GM19463 (cell line): ENCODE measurements at regions not wholly inside any gene's neighbourhood (a gene's known extent, or its start where the extent isn't known, plus 50 kb on each side); places are given as distances from the start of the nearest gene placed in this dataset.
A peak's percentile ranks its signal among the peaks of the same experiment; 100 is the strongest.
"Not testable (repeated sequence)": the region's sequence is repeated elsewhere in the genome, so short reads cannot be mapped to it uniquely, and the experiment has no call there.

ENCODE experiments used
- ATAC-seq: cut with Tn5 transposase; IDR thresholded peaks from one replicate; pipeline ENCODE4 v1.9.1; 2021; ENCODE audit warnings: mild to moderate bottlenecking, moderate library complexity; ENCODE audit not compliant: unreplicated experiment

DNA sequence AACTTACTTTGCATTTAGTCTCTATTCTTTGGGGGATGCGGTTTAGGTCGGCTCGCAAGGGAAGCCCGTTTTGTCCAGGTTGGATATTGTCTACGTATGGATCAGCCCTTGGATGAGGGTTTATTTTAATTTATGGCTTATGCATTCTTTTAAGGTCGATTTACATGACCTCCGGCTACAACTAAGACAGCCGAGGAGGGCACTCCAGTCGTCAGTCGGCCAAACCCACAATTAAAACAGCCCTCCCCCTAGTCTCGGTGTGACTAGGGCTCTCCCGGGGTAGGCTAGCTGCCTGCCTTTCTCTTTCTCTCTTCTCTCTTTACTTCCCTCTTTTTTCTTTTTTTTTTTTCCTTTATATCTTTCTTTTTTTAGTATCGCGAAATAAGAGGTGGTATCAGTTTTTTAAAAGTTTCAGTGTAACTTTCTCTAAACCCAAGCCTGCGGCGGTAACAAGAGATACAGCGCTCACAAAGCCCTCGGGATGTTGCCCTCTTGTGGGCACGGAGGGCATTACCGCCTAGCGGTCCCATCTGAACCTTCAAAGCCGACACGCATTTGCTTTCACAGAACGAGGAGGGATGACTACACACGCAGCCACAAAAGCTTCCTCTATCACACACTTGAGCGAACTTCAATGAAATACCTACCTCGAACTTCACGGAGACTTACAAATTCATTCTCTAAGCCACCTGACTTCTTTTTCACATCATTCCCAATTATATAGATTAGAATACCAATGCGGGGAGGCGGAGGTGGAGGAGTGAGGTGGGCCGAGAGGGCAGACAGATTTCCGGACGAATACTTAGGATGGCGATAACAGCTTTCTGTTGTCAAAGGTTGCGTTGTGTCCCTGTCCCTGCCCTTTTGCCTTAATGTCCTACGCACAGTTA lies 132.3 kb upstream of the C11orf58 start:
- peak; percentile 92 for ATAC-seq

DNA sequence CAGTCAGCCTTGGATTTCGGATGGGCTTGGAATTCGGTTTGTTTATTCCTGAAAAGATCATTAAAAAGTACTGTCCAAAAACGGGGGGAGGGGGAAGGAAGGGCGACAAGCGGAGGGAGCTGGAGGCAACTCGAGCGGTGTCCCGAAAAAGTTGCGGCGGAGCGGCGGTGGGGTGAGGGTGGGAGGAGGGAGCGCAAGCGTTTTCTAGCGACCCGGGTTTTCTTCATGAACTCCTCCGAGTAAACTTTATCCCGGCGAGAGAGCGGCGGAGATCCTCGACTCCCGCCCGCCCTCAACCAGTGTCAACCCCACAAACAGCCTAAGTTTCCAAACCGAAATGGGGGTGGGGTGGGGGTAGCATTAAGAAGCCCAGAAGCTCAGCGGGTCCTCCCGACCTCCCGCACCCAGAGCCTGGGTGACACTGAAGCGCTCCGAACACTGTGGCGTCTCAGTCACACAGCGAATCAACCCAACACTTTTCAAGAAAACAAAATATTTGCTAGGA lies 133.0 kb upstream of the C11orf58 start:
- no peak for ATAC-seq

DNA sequence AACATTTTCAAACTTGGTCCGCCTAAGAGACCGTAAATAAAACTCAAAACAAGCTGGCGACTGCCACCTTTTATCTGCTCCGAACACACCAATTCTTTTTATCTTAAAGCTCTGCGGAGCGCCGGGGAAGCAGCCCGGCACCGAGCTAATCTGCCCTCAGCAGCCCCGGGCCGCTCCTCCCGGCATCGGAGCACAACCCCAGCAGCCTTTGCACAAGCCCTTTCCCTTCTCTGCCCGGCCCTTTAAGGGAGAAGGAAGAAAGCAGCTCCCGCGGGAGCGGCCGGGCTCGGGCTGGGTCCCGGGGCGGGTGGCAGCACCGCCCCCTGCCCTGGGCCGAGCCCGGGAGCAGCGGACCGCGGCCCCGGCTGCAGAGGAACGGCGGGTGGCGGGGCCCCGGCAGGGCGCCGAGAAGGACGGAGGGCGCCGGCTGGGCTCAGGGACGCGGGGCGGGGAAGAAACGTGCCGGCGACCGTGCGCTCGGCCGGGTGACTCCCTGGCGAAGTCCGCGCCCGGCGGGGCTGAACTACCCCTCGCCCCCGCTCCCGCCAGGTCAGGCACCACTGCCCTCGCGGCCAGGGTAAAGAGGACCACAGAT lies 133.6 kb upstream of the C11orf58 start:
- no peak for ATAC-seq

DNA sequence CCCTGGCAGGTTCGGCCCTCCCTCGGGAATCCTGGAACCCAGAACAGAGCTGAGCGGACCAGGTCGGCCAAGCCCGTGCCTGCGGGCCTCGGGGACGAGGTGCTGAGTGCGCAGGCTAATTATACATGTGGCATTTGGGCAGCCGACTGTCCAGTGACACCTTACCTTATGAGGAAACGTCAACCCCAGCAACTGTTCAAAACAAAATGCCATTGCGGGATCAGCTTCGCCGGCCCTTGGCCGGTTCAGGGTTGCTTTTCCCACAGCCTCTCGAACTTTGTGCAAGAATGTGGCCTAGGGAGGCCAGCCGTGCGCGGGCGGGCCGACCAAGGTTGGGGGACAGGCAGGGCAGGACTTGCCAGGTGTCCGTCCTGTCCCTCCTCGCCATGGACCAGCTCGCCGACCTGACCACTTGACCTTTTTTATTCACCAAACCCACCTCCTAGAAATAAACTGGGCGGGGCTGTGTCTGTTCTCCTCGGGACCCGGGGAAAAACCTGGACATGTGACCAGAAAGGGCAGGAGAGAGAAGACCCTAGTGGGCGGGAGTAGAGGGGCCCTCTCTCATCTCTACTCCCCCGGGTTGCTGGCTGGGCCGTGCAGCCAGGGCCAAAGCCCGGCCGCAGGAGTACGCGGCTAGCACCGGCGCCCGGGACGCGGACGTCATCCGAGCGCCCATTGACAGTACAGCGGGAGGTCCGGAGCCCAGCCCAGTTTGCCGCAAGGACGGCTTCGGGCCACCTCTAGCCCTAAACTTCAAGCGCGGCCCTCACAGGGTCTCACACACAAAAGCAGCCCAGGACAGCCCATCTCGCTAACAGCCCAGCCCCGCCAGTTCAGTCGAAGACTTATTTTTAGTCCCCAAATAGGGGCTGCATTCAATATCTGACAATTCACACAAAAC lies 134.3 kb upstream of the C11orf58 start:
- no peak for ATAC-seq

DNA sequence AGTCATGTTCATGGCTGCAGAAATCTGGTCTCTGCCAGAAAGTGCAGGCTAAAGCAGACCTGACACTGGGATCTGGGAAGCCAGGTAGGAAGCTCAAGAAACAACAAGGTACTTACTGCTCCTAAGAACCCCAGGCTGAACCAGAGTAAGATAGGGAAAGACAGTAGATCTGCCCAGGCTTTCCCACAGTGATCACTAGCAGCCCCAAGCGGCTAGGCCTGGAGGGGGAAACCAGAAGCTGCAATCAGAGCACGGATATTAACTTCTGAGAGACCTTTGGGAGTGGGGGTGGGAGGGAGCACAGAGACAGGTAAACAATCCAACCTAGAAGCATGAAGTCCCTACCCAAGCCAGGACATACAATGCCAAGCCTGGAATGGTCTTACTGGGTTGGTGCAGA lies 135.2 kb upstream of the C11orf58 start:
- ATAC-seq: no peak

DNA sequence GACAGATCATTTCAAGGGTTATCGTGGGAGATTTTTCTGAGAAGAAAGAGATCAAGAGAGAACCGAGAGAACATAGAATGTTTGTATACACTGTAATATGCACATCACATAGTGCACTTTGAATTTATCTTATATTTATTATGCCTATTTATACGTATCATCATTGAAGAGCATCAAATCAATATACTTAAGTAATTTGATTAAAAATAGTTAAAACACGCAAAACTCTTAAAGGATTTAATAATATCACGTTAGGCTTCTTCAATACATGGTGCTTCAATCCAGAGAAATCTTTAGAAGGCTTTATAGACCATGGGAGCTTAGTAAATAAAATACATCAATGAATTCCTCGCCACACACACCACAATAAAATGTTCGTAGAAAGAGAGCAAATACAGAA lies 139.5 kb upstream of the C11orf58 start:
- ATAC-seq: no peak

DNA sequence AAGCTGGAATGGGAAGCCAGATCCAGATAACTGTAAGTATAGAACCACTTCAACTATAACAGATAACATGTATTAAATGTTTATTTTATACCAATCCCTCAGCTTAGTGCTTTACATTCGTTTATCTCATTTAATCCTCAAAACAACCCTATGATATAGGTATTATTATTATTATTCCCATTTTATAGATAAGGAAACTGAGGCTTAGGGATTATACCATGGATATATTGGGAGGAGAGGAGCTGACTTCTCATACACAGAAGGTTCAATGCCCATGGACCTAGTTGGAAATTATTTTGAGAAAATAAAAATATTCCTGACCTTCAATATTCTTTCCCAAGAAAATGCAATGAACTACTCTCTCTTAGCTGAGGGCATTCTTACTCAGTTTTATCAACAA lies 140.4 kb upstream of the C11orf58 start:
- no peak for ATAC-seq

DNA sequence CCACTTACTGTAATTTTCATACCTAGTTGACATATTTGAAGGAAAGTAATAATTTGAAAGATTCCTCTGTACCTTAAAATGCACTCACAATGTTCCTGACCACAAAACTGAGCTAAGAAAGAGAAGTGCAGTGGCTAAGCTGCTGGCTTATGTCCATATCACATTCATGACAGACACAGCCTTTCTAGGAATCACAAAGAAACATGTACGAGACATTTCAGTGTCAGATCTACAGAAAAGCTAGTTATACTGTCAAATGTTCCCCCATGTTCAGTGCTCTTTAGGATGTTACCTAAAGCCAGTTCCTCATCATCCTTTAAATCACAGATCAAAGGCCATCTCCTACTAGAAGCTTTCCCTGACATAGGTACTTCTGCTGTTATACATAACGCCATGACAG lies 142.2 kb upstream of the C11orf58 start:
- no peak for ATAC-seq

DNA sequence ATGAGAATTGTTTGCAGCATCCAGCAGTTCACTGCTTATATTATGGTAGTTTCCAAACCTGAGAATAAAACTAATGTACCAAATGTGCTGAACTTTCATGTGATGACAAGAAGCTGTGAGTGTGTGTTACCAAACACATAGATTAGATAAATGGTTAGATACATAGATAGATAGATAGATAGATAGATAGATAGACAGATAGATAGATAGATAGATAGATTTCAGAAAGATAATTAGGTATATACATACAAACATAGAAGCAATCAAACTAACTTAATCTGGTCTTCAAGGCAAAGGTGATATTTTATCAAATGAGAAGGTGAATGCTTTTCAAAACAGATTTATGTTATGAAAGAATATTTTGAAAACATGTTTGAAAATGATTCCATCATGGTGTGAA lies 147.3 kb upstream of the C11orf58 start:
- ATAC-seq: no peak

DNA sequence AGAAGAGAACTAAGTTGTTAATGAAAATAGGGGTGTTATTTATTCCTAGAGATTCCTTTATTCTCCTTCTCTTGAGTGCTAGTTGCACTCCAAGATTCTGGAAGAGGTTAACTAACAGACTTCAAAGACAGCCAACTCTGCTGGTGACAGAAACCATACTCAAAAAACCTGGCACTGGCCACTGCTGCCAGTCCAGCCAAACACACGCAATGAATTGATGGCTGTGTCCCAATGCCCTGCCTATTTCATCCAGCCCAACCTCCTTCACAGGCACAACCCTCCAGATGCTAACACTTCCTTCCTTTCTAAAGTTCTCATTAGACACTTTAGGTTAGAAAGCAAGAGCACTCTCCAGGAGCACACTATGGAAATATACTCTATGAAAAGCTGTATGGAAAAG lies 150.8 kb upstream of the C11orf58 start:
- ATAC-seq: no peak

DNA sequence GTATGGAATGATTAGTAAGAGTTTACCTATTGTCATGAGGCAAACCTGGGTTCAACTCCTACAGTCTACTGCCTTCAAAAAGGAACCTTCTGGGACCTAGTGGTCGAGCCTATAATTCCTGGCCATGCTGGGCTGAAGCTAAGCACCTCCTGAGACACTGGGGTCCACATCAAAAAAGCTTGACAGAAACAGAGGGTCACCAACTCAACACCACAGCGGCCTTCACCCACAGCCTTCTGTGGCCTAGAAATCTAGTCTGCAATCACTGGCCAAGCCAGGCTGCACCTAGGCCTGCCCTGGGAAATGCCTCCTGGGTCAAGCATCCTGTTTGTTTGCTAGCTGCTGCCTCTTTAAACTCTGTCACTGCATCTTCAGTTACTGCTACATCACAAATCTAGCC lies 153.9 kb upstream of the C11orf58 start:
- no peak for ATAC-seq

DNA sequence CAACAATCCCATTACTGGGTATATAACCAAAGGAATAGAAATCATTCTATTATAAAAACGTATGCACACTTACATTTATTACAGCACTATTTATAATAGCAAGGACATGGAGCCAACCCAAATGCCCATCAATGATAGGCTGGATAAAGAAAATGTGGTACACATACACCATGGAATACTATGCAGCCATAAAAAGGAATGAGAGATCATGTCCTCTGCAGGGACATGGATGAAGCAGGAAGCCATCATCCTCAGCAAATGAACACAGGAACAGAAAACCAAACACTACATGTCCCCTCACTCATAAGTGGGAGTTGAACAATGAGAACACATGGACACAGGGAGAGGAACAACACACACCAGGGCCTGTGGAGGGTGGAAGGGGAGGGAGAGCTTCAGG lies 157.4 kb upstream of the C11orf58 start:
- not testable (repeated sequence) for ATAC-seq

DNA sequence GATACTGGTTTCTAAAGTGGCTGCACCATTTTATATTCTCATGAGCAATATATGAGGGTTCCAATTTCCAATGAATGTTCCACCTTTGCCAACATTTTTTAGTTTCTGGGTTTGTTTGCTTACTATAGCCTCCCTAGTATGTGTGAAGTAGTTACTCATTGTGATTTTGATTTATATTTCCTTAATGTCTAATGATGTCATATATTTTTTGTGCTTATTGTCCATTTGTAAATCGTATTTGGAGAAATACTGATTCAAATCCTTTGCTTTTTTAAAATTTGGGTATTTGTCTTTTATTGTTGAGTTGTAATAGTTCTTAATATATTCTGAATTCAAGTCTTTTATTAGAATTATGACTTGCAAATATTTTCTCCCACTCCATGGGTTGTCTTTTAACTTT lies 161.0 kb upstream of the C11orf58 start:
- no peak for ATAC-seq

DNA sequence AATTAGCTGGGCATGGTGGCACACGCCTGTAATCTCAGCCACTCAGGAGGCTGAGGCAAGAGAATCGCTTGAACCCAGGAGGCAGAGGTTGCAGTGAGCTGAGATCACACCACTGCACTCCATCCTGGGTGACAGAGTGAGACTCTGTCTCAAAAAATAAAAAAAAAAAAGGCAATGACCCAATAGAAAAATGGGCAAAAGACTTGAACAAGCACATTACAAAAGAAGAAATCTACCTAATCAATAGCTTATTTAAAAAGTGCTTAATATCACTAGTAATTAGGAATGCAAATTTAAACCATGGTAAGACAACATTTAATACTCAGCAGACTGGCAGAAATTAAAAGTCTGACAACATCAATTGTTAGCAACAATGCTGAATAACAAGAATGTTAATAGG lies 163.6 kb upstream of the C11orf58 start:
- not testable (repeated sequence) for ATAC-seq

DNA sequence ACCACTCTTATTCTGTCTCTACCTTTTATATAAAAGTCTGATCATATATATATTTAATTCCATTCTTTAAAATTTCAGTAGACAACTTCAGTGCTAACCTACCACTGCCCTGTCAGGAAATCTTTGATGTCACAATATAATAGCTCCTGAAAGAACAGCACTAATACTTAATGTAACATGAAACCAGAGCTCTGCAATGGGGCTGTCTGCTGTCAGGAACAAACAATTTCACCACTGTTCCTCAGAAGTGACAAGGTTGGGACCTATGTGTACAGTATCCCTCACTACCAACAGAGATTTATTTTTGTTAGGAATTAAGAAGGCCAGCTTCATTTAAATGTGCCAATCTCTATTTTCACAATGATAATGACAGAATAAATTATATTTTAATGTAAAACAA lies 165.5 kb upstream of the C11orf58 start:
- no peak for ATAC-seq

DNA sequence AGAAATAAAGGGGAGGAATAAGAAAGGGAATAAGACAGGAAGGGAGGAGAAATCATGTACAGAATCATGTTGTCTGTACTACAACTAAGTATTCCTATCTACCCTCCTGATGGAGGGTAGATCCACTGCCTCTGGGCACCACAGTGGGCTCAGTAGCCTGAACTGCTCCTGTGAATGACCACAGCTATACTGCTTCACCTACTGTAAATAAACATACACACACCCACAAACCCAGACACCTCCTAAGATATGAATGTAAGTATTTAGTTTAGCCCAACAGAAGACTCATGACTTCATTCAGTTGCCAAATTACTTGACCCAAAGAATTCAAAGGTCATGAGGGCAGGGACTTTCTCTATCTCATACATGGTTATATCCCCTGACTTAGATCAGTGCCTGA lies 177.3 kb upstream of the C11orf58 start:
- ATAC-seq: no peak

DNA sequence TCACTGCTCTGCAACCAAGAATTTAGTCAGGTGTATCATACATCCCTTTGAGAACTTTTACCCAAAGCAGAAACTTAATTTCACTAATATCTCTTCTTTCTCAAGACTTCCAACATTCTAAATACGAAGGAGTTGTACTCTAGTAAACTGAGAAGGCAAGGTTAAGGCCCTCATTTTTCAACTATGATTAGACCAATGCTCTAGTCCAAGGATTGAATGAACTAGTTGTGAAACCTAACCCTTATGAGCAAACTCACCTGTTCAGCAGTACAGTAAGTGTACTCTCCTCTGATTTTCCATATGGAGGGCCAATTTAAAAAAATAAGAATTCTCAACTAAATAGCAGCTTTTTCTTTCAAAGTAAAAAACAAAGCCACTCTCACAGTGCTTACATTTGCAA lies 180.0 kb upstream of the C11orf58 start:
- no peak for ATAC-seq

DNA sequence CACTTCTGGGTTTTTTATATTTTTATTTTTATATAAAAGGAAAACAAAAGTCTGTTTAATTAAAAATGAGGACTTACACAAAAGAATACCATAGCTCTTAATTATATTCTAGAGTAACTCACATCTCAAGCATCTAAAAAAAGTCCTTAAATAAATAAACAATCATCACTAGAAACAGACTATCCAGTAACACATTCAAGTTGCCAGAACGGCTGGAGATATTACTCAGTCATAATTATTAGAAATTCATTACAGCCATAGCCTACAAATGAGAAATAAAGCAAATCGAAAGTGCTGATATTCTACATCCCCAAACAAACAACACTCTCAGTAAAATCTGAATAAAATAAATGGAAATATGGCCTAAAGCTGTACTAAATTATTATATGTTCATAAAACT lies 182.5 kb upstream of the C11orf58 start:
- ATAC-seq: no peak

DNA sequence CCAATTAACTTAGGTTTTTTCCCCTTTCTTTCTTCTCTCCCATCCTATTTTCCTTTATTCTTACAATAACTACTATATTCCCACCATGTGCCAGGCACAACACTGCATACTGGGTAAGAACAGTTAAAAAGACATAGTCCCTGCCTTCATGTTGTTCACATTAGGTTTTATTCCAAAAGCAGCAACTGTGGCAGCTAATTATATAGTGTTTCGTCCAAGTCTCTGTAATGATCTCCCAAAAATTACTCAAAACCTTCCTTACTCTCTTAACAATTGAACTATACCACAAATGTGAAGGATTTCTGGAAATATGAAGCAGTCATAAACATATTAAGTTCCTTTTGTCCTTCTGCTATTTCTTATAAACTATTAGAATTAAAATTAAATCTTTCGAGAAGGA lies 184.1 kb upstream of the C11orf58 start:
- no peak for ATAC-seq

DNA sequence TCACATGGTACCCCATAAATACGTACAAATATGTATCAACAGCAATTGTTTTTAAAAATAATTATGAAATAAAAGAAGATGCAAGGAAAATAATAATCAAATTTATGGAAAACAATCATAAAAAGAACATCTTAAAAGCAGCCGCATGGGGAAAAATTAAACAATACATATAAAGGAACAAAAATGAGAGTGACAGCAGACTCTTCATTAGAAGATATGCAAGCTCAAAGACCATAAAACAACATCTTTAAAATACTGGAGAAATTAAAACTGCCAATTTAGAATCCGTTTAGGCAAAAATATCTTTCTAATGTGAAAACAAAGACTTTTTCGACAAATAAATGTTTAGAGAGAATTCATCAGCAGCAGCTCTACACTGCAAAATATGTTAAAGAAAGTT lies 190.6 kb upstream of the C11orf58 start:
- ATAC-seq: no peak

DNA sequence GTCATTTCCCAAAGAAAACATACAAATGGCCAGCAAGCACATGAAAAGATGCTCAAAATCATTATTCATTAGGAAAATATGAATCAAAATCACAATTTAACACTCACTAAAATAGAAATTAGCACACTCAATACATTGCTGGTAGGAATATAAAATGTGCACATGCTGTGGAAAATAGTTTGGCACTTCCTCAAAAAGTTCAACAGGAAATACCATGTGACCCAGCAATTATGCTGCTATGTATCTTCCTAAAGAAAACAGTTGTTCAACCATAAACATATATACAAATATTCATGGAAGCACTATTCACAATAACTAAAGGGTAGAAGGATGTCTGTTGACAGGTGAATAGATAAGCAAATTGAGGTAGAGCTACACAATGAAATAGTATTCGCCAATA lies 187.3 kb upstream of the SOX6 start:
- ATAC-seq: no peak
